ENCODE measurements at regions not wholly inside any gene's neighbourhood (a gene's known extent, or its start where the extent isn't known, plus 50 kb on each side); places are given as distances from the start of the nearest gene placed in this dataset.

DNA sequence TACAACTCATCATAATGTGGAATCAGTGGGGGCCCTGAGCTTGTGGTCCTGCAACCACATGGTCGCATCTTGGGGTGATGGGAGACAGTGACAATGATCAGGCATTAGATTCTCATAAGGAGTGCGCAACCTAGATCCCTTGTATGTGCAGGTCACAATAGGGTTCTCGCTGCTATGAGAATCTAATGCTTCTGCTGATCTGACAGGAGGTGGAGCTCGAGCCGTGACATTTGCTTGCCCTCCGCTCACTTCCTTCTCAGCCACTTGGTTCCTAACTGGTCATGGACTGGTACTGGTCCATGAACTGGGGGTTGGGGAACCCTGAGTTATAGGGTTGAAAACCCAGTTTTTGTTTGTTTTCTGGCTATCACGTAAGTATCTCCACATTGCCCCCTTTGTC, 1290.9 kb upstream of the ATXN8OS start:
- H3K27ac ChIP-seq (ENCODE audit: low read depth in 1 of 2, low read length in 2 of 2) = no peak overlapping the region
- WGBS = 85% methylated on average over 7 of the region's 7 CpGs
- no peaks in the 10 kb centered on the region for H3K36me3 ChIP-seq (ENCODE audit: control insufficient read depth in 4 of 4, insufficient read depth in 3 of 4, low read depth in 1 of 4, low read length in 3 of 4)
- TF ChIP-seq JUND (IDR thresholded peaks at IDR 0.05) = no peak
- TF ChIP-seq RAD21 (IDR thresholded peaks at IDR 0.05) = no peak
- no peak for TF ChIP-seq ZBTB33 (IDR thresholded peaks at IDR 0.05)
- TF ChIP-seq ATF3 (IDR thresholded peaks at IDR 0.05) = no peak
- TF ChIP-seq NR2F2 (IDR thresholded peaks at IDR 0.05) = no peak
- TF ChIP-seq, protein P1, sequence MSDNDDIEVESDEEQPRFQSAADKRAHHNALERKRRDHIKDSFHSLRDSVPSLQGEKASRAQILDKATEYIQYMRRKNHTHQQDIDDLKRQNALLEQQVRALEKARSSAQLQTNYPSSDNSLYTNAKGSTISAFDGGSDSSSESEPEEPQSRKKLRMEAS (IDR thresholded peaks at IDR 0.05) = no peak
- no peak for TF ChIP-seq HNF4A (conservative IDR thresholded peaks at IDR 0.05)
- no peak for TF ChIP-seq SP1 (IDR thresholded peaks at IDR 0.05)
- TF ChIP-seq, protein P2, sequence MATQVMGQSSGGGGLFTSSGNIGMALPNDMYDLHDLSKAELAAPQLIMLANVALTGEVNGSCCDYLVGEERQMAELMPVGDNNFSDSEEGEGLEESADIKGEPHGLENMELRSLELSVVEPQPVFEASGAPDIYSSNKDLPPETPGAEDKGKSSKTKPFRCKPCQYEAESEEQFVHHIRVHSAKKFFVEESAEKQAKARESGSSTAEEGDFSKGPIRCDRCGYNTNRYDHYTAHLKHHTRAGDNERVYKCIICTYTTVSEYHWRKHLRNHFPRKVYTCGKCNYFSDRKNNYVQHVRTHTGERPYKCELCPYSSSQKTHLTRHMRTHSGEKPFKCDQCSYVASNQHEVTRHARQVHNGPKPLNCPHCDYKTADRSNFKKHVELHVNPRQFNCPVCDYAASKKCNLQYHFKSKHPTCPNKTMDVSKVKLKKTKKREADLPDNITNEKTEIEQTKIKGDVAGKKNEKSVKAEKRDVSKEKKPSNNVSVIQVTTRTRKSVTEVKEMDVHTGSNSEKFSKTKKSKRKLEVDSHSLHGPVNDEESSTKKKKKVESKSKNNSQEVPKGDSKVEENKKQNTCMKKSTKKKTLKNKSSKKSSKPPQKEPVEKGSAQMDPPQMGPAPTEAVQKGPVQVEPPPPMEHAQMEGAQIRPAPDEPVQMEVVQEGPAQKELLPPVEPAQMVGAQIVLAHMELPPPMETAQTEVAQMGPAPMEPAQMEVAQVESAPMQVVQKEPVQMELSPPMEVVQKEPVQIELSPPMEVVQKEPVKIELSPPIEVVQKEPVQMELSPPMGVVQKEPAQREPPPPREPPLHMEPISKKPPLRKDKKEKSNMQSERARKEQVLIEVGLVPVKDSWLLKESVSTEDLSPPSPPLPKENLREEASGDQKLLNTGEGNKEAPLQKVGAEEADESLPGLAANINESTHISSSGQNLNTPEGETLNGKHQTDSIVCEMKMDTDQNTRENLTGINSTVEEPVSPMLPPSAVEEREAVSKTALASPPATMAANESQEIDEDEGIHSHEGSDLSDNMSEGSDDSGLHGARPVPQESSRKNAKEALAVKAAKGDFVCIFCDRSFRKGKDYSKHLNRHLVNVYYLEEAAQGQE (IDR thresholded peaks at IDR 0.05) = no peak
- TF ChIP-seq FOXA2 (IDR thresholded peaks at IDR 0.05) = no peak
- TF ChIP-seq, protein P3, sequence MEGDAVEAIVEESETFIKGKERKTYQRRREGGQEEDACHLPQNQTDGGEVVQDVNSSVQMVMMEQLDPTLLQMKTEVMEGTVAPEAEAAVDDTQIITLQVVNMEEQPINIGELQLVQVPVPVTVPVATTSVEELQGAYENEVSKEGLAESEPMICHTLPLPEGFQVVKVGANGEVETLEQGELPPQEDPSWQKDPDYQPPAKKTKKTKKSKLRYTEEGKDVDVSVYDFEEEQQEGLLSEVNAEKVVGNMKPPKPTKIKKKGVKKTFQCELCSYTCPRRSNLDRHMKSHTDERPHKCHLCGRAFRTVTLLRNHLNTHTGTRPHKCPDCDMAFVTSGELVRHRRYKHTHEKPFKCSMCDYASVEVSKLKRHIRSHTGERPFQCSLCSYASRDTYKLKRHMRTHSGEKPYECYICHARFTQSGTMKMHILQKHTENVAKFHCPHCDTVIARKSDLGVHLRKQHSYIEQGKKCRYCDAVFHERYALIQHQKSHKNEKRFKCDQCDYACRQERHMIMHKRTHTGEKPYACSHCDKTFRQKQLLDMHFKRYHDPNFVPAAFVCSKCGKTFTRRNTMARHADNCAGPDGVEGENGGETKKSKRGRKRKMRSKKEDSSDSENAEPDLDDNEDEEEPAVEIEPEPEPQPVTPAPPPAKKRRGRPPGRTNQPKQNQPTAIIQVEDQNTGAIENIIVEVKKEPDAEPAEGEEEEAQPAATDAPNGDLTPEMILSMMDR (IDR thresholded peaks at IDR 0.05; ENCODE audit: low read depth, low read length, missing input control) = no peak
- no peak for TF ChIP-seq TAF1 (conservative IDR thresholded peaks at IDR 0.05)
- no peak for TF ChIP-seq HNF4G (IDR thresholded peaks at IDR 0.05)
- no peak for TF ChIP-seq GABPA (IDR thresholded peaks at IDR 0.05 in 1 of 2, conservative IDR thresholded peaks at IDR 0.05 in 1 of 2)
- H3K4me1 ChIP-seq (ENCODE audit: control insufficient read depth in 4 of 4, insufficient read depth in 4 of 4, low read length in 3 of 4) = no peaks in the 10 kb centered on the region
- H3K4me3 ChIP-seq (ENCODE audit: low read depth in 1 of 3, low read length in 3 of 3) = no peak overlapping the region
- peaks cover 0 to 2% (median 0%) of the 10 kb centered on the region in 4 donors for H3K27me3 ChIP-seq (ENCODE audit: control insufficient read depth in 4 of 4, insufficient read depth in 4 of 4, low read length in 3 of 4)
- no peak for DNase-seq (ENCODE audit: low spot score)
- H3K9ac ChIP-seq (ENCODE audit: low read depth in 1 of 2, low read length in 2 of 2) = no peak overlapping the region
- no peaks in the 10 kb centered on the region for H3K9me3 ChIP-seq (ENCODE audit: control insufficient read depth in 4 of 4, low read length in 3 of 4)

GRCh38 chr13:68813180-68813796, 1294.3 kb upstream of the ATXN8OS start:
- Histone ChIP-seq H3K4me3 (ENCODE audit: low read depth in 1 of 3, low read length in 3 of 3) (no peak overlapping the region), H3K36me3 (ENCODE audit: control insufficient read depth in 4 of 4, insufficient read depth in 3 of 4, low read depth in 1 of 4, low read length in 3 of 4) (no peaks in the 10 kb centered on the region), H3K27me3 (ENCODE audit: control insufficient read depth in 4 of 4, insufficient read depth in 4 of 4, low read length in 3 of 4) (peaks cover 0 to 2% (median 0%) of the 10 kb centered on the region in 4 donors), H3K27ac (ENCODE audit: low read depth in 1 of 2, low read length in 2 of 2) (no peak overlapping the region), H3K4me1 (ENCODE audit: control insufficient read depth in 4 of 4, insufficient read depth in 4 of 4, low read length in 3 of 4) (no peaks in the 10 kb centered on the region), H3K9me3 (ENCODE audit: control insufficient read depth in 4 of 4, low read length in 3 of 4) (no peaks in the 10 kb centered on the region), H3K9ac (ENCODE audit: low read depth in 1 of 2, low read length in 2 of 2) (no peak overlapping the region)
- WGBS = 53% methylated on average over 7 of the region's 7 CpGs
- no peak for DNase-seq (ENCODE audit: low spot score)
- TF ChIP-seq, protein P2 (IDR thresholded peaks at IDR 0.05) = no peak
- no peak for TF ChIP-seq GABPA (IDR thresholded peaks at IDR 0.05 in 1 of 2, conservative IDR thresholded peaks at IDR 0.05 in 1 of 2)
- no peak for TF ChIP-seq FOXA2 (IDR thresholded peaks at IDR 0.05)
- TF ChIP-seq NR2F2 (IDR thresholded peaks at IDR 0.05) = no peak
- TF ChIP-seq, protein P1 (IDR thresholded peaks at IDR 0.05) = no peak
- no peak for TF ChIP-seq JUND (IDR thresholded peaks at IDR 0.05)
- TF ChIP-seq, protein P3 (IDR thresholded peaks at IDR 0.05; ENCODE audit: low read depth, low read length, missing input control) = no peak
- TF ChIP-seq HNF4A (conservative IDR thresholded peaks at IDR 0.05) = no peak
- TF ChIP-seq SP1 (IDR thresholded peaks at IDR 0.05) = no peak
- TF ChIP-seq EGR1 (IDR thresholded peaks at IDR 0.05; ENCODE audit: low read depth in 2 of 2) = no peak
- no peak for TF ChIP-seq TAF1 (conservative IDR thresholded peaks at IDR 0.05)
